NCI-H2107 treated with DMSO at 0.1 percent for 48 hours (cell line): ENCODE measurements at regions not wholly inside any gene's neighbourhood (a gene's known extent, or its start where the extent isn't known, plus 50 kb on each side); places are given as distances from the start of the nearest gene placed in this dataset.

Experiments used
- DNase-seq: peaks from one replicate; lab custom pipeline; 2025; ENCODE audit not compliant: unreplicated experiment; lab: John Stamatoyannopoulos, UW

DNA sequence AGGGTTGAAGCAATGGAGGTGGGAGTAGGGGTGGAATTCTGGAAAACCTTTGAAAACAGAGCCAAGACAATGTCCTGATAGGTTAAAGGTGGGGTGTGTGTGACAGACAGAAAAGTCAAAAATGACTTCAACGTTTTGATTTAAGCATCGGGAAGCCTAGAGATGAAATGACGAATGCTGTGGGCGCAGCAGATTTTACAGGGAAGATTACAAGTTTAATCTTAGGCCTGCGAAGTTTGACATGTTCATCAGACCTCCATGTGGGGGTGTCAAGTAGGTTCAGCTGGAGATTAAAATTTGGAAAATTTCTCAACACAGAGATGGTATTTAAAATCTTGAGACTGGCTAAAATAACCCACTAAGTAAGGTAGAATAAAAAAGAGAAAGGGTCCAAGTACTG is 453.3 kb downstream of the TXNL1 start:
- no peak for DNase-seq

DNA sequence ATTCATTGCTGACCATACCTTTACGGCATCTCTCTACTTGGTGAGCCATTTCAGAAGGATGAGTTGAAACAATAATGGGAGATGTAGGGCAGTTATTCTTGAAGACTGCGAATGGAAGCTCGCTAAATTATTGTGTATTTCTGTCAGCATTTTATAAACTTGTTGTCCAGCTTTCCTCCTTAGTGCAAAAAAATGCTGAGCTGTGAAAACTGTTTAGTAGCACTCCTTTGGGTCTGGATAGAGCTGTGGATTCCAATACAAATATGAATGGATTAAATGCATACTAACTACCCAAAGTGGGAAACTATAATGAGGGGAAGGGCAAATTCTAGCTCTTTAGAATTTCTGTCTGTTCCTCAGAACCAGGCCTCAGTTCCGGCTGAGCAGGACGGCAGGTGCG is 461.6 kb downstream of the TXNL1 start:
- no peak for DNase-seq

DNA sequence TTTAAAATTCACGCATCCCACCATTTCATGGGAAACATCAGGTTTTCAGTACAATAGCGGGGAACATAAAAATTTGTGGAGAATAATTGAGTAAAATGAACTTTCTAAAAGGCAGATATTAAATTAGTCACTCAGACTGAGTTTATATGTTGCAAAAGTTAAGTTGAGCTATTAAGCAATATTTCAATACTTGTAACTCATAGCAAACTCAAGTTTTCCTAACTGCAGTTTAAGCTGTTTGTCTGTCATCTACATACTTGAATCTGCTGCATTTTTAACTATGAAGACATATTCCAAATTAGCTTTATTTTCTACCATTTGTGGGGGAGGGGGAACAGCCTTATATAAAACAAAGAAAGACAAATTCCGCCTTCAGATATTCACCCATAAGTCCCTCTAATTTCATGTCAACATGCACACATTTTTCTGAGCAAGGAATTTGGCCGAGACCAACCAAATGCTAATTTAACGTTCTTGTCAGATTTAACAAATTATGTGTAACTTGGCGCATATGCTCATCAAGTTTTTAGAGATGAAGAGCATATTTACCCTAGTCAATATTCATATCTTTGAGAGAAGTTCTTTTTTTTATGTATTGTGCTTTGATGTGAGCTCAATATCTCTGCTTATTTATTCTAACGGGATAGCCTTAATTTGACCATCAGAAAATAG is 462.9 kb downstream of the TXNL1 start:
- DNase-seq, result no peak

DNA sequence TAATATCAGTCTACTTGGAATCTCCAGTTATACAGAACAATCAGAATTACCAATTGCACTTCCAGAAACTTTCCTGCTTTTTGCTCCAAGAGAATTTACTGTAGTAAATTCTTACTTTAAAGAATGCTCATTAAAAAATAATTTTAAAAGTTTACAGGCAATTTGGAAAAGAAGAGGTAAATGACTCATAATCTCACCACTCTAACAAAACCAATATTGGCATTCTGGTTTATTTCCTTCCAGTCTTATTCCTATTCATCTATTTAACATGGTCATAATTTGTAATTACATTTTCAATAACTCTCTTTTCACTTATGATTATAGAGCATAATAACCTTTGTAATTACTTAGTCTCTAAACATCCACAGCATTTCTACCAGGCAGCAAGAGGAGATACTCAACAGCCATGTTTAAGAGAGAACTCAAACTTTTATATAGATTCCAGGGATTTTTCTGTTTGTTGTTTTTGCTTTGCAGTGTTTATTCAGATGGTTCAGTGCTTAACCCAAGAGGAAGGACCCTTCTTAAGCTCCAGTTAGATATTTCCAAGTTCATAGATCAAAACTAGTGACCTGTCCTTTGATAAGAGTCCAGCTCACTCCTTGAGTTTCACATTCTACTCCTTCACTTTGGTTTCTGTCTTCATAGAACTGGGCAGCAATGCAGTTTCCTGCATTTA is 464.7 kb downstream of the TXNL1 start:
- no peak for DNase-seq

DNA sequence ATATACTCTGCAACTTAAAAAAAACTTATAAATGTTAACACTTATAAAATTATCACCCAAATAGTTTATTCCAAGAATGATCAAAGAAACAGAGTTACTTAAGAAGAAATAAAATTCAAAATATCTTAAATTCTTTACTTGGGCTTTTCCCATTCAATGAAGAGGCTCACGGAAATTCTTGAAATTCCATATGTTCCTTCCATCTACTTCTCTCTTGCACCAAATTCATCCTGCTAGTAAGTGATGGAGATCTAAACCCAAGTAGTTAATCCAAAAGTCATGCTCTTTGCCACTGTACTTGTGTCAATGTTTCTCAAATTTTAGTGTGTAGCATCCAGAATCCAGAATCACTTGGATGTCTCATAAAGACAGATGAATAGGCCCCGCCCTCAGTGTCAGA is 465.9 kb downstream of the TXNL1 start:
- no peak for DNase-seq

DNA sequence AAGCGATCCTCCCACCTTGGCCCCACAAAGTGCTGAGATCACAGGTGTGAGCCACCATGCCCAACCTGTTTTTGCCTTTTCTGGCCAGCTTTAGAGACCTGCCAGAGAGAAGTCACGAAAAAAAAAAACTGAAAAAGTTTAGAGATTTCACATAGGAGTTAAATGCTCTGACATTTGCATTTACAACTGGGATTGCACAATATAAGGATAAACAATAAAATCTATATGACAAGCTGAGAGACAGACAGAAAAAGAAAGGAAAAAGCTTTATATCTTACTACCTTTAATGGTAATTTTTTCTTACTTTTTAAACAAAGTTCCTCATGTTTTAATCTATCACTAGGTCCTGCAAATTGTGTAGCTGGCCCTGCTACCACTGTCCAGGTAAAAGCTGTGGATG is 466.5 kb downstream of the TXNL1 start:
- DNase-seq, result no peak

DNA sequence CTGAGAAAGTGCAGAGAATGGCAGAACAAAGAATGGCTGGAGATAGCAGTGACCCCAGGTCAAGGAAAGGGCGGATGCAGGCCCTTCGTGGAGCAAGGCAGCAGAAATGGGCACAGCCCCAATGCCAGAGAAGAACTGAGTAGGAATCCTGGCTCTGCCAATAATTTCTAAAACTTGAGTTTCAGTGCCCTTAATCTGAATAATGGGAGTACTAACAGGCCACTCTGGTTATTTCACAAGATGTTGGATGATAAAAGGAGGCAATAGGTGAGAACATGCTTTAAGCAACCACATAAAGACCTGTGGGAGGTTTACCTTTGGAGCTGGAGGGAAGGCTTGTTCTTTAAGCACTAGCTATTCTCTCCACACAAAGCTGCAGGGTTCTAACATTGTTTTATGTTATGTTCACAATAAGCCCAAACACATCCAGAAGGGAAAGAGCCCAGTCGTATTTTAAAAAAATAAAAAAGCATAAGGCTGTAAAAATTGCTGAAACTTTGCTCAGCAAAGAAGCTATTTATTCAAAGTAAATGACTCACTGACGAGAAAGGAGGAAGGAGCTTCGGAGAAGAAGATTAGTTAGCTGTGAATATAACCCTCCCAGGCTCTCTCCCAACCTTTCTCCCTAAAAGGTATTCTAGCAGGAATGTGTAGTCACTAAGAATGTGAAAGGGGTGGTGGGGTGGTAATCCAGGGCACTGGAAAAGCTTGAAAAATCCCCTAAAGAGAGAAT is 470.2 kb downstream of the TXNL1 start:
- DNase-seq, result no peak

DNA sequence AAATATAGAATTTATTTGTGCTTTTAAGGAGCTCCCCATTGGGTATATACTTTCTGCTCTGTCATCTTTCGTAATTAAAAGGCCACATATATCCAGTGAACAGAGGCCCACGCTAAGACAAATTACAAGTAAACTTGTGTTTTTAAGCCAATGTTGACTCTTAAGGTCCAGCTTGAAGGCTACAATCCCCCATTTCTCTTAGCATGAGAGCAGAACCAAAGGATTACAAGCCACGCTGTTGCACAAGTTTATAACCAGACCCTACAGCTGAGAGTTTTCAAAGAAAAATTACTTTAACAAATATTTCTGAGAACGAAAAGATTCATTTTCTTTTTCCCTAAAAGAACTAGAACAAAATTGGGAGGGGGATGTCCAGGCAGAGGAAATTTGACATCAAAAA is 471.0 kb downstream of the TXNL1 start:
- no peak for DNase-seq

DNA sequence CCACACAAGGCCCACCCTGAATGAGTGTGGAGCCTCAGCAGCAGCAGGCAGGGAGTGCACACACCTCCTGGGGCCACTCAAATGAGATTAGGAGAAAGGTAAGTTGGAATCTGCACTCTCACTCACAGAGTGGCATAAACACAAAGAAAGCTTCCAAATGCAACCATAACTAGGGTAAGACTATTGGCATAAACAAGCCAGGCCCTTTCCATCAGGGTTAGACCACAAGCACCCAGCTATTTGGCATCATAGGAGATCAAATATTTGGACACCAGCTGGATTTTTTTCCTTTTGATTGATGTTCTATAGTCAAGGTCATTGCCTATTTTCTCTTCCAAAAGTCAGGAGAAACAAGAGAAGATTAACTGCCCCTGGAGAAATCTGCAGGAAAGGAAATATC is 471.5 kb downstream of the TXNL1 start:
- peak; percentile 18 for DNase-seq

DNA sequence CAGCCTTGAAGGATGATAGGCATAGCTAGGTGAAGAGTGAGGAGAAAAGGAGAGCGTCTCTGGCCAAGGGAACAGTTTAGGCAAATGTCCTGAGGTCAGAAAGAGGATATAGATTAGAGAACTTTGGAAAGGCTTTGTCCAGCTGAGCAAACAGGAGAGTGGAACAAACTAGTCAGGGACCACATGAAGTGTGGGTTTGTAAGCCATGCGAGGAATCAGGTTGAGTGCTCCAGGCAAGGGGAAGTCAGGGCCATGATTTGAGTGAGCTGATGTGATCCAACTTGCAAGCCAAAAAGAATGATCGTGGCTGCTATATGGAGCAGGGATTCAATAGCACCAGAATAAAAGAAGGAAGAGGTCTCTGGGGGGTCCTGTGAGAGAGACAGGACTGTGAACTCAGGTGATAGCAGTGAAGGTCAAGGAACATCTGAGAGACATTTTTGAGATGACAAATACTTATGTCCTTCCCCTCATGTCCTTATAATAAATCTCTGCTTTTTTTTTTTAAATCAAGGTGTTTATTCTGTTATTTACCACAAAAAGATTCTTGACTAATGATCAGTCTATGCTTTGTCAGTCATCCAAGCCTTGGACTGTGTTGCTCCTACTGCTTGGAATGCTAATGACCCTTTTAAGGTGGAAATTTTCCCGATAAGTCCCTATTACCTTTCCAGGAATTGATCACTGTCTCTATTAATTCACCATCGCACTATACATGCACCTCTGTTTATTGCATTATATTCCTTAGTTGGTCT is 472.6 kb downstream of the TXNL1 start:
- DNase-seq, result no peak

DNA sequence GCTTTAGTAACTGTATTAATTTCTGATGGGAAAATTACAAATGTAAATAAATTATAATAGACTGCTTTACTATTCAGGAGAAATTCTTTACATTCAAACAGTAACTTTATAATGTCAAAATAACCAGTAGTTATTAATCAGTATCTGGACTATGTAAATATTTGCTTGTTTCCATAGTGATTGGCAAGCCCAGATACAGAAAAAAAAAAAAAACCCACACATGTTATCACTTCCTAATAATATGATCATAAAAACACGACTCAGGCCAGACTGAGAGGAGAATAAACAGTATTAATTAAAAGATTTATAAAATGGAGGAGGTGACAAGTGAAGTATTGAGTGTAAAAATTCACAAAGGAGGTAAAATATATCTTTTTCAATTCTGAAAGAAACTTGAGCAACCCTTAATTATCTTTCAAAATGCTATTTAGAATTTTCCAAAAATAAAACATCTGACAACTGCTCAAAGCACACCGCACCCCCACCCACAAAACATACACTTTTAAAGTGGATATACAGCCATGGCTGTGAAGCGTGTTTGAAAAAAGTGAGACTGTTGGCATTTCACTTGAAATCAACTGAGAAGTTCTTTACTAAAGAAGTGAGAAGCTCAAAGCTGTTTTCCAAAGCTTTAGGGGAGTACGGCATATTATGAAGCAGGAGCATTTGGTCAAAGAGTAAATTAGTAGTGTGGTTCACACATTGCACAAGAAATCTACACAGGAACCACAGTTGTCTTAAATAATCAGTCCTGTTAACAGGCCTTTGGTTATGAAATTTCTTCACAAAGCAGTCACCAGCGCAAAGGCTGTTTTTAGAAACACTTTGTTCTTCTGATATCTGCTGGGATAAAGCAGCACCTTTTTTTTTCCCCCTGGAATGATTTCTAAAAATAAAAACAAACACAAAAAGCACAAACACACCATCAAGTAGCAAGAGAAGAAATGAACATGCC is 475.8 kb downstream of the TXNL1 start:
- no peak for DNase-seq

DNA sequence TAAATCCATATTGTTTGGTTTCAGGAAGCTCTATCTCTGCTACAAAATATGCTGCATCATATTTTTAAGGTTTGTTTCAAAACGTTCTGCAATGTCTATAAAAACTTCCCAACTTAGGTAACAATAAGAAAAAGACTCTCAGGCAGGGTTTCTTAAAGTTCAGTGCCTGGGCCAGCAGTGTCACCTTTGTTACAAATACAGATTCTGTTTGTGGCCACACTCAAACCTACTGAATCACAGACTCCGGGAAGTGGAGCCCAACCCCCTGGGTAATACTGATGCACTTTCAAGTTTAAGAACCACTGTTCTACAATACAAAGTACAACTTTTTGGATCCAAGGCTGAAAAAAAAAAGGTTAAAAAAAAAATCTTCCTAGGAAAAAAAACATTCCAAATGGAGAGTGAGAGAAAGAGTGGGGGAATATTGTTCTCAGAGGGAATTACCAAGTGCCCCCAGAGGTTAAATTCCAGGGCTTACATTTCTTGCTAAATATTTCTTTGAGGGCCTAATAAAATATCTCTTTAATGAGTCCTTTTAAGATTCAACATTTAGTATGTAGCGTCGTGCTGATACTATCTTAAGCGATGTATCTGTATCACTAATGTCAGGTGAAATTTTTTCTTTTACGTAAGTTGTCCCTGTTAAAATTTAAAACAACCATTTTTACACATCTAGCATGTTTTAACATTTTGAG is 476.7 kb downstream of the TXNL1 start:
- DNase-seq, result no peak

DNA sequence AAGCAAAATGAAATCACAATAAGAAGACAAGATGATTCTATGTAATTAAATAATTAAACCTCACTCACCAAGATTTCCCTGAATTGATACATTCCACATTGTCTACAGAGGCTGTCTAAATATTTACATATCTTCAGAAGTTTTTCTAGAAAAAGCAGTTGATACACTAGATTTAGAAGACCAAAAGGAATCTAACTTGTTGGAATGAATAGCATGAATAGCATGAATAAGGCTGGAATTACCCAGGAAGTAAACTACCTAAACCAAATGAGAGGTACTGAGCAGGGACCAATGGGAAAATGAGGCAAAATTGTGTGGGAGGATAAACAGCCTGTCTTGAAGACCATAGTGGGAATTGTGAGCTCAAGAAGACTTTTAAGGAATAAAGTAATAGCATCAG is 479.7 kb downstream of the TXNL1 start:
- no peak for DNase-seq

DNA sequence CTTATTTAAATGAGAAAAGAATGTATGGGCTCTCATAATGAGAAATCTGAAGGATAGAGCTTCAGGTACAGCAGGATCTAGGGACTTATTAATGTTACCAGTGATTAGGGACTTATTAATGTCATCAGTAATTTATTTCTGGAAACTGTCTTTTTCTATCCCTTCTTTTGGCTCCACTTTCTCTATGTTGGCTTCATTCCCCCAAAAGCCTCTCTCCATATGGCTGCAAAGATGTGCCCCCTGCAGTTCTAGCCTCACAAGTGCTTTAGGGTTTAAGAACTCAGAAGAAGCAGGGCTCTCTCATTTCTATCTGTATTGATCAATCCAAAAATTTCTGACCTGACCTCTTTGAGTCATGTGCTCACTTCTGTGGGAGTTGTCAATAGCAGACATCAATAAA is 480.9 kb downstream of the TXNL1 start:
- DNase-seq, result no peak

DNA sequence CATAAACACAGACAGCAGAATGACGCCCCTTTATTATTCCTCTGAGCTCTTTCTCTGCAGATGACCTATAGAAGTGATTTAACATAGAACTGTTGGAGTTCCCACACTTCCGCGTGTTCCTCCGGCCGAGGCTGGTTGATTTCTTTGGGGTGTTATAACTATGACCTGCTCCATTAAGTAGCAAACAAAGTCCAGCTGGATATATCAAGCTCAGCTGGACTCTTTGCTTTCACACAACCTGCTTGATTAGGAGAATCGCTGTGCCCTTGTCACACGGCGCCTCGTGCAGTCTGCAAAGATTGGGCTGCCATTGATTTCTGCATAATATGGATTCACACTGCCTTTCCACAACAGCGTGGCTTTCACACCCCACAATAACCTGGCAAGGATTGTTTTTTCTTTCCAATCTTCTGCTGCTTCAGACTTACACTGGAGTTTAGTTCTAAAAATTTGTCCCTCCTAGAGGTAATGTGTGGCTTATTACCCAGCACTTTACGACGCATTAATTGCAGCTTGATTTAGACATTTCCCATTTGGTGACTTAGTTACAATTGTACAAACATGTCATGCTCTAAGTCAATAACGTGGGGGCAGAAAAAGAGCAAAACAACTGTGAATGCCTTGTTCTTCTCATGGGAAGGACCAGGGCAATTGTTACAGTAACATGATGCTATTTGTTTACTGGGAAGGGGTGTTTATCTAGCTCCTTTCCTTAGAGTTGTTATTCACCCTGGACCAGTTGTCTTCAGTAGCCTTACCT is 485.7 kb downstream of the TXNL1 start:
- no peak for DNase-seq

DNA sequence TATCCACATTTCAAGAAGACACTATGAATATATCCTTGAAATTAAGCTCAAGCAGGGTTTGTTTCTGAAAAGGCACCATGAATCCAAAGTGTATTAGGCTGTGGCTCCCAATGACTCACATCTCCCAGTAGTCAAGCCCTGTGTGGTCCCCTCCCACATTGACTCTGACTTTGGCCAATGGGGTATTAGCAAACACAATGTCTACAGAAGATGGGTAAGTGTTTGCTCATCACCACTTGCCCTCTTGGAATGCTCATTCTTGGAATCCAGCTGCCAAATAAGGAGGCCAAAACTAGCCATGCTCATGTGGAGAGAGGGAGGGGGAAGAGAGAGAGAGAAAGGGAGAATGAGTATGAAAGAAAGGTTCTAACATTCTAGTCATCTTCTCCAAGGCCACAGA is 490.0 kb downstream of the TXNL1 start:
- no peak for DNase-seq

DNA sequence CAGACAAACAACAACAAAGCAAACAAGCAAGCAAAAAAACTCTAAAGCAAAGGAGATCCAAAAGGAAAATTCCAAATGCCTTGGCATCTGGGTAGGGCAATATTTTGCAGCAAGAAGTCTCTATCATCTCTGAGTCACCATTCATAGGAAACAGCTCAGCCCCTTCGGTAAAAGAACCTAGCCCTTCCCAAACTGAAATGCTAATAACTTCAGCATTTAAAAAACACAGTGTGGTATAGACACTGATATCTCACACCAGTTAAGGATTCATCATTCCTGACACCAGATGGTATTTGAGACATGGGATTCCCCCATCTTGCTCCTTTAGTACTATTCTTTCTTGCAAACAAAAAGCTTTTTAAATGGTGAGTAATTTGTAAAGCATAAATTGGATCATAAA is 491.8 kb downstream of the TXNL1 start:
- DNase-seq, result no peak

DNA sequence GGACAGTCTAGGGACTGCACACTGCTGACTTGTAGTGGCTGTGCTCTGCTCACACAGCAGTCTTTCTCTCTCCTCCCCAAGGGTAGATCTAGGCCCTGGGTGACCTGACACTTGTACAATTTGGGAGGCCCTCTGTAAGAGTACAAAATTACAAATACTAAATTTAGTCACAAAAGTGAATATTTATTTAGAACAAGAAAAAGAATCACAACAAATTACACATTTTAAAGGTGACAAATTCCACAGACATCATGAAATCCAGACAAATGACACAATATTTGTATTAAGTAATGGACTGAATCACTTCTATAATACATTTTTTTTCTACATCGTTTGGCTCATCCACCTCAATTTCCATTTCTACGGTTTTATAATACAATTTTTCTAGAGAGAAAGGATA is 496.4 kb downstream of the TXNL1 start:
- no peak for DNase-seq

DNA sequence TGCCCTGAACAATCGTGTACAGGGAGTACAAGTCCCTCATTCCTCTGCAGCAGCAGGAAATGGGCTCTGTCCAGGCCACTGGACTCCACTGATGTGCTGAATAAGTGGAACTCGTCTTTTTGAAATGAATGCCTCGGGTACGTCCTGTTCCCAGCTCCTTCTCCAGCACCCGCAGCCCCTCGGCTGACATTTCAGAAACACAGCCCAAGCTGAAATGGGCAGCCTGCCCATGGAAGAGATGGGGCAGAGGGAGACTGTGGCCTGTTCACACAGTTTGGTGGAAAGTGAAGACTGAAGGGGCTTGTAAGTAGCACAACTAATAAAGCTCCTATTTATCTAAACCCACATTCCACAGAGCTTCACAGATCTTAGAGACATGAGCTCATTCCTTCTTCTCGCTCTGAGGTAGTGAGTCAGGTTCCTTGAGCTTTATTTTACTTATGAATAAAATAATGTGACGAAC is 498.6 kb downstream of the TXNL1 start:
- DNase-seq, result no peak
